Activated CD8-positive, alpha-beta memory T cell treated with anti-CD3 and anti-CD28 coated beads for 36 hours (primary cell): ENCODE measurements at regions not wholly inside any gene's neighbourhood (a gene's known extent, or its start where the extent isn't known, plus 50 kb on each side); places are given as distances from the start of the nearest gene placed in this dataset.

Experiments
- CTCF ChIA-PET: fragments of 350-600 bp; sonication (Branson Sonifier 250); formaldehyde crosslinking; loops from one replicate; lab custom pipeline; 2021; ENCODE audit warnings: antibody characterized with exemption; lab: Charles Lee
- POLR2A ChIA-PET: fragments of 350-600 bp; sonication (Branson Sonifier 250); formaldehyde crosslinking; loops from one replicate; lab custom pipeline; 2021; ENCODE audit warnings: antibody characterized with exemption; lab: Charles Lee

DNA sequence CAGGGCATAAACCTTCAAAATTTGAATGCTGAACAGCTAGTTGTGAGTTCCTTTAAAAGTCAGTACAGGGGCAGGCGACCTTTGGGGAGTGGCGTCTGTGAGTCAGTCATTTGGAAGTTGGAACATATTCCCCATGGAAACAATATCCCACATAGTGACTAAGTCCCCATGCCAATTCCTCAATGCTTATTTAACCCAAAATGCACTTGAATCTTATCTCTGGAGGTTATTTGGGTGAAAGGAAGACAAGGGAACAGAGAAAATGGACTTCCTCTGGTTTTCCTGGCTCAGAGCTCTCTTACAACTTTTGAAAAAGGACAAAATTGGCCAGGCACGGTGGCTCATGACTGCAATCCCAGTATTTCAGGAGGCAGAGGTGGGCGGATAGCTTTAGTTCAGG, 479.2 kb upstream of the NBEA start:
- ChIA-PET POLR2A (no interaction called here), CTCF (no interaction called here)

DNA sequence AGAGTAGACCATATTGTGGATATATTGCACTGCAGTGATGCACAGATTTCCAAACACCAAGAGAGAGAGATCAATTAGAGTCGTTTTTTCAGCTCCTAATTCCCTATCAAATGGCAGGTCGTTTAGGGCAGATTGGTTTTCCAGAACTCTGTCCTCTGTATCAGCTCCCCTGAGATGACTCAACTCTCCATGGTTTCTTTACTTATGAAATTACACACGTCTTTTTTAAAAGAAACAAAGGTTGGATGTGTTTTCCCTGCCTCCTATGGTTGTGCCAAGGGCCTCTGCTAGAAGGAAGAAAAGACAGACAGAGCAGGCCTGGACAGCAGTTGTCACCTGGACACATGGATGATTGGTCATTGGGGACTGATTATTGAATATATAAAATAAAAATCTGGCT, 478.1 kb upstream of the NBEA start:
- ChIA-PET POLR2A (no interaction called here), CTCF (no interaction called here)

GRCh38 chr13:34465423-34465922, 476.6 kb upstream of the NBEA start:
- POLR2A ChIA-PET: no interaction called here

GRCh38 chr13:34466301-34466700, 475.8 kb upstream of the NBEA start:
- POLR2A ChIA-PET: no interaction called here
- CTCF ChIA-PET: no interaction called here

More at GRCh38 chr13:34465423-34465922, 476.6 kb upstream of the NBEA start:
- CTCF ChIA-PET: no interaction called here

DNA sequence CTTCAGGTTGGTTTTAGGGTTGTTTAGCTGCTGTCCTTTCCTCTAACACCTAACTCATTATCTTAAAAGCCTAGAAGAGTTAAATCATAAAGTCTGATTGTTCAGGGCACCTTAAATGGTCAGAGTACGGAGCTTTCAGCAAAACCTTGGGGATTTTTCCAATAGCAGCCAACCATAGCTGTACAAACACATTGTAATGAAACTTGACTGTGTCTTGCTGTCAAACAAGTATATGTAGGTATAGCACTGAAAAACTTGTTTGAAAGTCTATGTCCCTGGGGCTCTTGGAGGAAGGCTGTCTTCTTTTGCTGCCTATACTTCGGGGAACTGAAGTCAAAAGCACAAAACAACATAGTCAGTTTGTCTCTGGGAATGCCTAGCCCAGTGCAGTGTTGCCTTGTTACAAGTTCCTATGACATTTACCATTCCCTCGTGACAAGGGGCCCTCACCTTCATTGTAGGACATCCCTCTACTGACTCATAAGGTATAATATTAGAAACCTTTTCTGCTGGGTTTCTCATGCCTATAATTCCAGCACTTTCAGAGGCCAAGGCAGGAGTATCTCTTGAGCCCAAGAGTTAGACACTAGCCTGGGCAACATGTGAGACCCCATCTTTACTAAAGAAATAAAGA, 474.5 kb upstream of the NBEA start:
- ChIA-PET CTCF (no interaction called here), POLR2A (no interaction called here)

DNA sequence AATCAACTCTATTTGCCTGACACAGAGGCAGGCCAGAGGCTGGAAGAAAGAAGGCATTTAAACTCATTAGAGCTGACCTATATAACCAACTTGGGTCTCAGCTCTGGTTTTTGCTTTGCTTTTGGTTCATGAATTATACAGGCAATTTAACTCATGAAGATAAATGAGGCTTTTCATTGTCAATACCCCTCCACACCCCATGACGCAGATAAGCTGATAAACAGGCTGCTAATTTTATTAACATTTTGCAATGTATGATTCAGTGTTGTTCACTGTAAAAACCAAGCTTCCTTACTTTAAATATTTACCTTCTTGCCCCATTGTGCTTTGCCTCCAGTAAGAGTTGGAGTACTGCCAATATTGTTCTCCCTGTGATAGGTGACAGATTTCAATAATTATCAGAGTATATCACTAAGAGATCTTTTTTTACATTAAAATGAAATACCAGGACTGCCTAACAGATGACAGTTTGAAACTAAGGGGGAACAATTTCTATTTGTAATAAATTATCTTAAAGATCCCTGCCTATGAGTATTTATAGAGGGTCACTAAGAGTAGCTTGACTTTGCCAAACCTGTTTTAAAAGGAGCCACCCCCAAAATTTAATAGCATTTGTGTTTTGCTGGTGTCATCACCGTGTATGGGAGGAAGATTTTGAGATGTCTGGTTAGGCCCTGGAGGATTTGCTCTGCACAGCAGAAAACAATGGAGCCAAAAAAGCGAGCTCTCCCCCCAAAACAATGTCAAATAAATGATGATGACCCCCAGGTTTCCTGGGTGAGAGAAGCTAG, 472.7 kb upstream of the NBEA start:
- ChIA-PET CTCF (no interaction called here), POLR2A (no interaction called here)

DNA sequence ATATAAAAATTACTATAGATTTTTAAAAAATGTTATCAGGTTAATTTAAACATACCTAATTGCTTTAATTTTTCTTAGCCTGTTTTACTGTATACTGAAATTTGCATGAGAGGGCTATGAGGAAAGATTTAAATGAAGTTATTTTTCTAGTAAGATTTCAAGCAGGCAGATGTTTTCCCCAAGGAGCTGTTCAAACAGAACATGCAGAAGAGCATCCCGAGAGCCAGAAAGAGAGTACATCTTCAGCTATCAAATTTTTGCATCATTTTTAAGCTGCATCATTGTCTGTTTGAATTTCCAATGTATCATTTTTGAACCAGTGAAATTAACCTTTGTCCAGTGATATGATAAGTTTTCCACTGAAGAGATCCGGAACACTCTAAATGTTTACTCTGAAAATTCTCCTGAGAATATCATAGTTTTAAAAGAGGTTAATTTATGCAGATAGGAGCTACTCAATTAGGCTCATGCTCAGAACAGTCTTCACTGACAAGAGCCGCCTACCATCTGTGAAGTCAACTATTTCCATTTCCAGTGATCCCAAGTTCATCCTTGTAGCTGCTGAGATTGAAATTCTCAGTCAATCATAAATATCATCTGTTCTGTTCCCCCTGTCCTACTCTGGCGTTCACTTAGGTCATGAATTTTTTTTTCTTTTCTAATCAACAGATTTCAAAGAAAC, 467.7 kb upstream of the NBEA start:
- ChIA-PET CTCF (no interaction called here), POLR2A (no interaction called here)

GRCh38 chr13:34478376-34478775, 463.7 kb upstream of the NBEA start:
- ChIA-PET POLR2A (no interaction called here), CTCF (no interaction called here)

- CTCF ChIA-PET: no interaction called here
Measured at GRCh38 chr13:34502011-34502410, 440.1 kb upstream of the NBEA start.

DNA sequence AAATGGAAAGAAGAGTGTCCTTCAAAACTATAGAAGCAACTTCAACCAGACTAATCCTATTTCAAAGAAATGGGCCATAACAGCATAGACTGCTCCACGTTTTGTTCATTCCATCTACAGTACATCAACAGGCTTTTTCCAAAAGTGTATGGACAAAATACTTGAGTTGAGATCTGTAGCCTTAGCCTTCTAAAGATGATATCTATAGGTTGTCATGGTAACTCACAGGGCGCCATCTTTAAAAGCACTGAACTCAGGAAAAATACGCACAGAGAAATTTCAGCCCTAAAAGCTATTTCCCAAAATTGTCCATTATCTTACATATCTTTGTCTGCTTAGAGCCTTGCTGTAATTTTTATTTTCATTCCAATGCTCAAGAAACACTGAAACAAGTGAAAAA, 439.4 kb upstream of the NBEA start:
- ChIA-PET CTCF (no interaction called here), POLR2A (no interaction called here)

More at GRCh38 chr13:34502011-34502410, 440.1 kb upstream of the NBEA start:
- POLR2A ChIA-PET: no interaction called here

DNA sequence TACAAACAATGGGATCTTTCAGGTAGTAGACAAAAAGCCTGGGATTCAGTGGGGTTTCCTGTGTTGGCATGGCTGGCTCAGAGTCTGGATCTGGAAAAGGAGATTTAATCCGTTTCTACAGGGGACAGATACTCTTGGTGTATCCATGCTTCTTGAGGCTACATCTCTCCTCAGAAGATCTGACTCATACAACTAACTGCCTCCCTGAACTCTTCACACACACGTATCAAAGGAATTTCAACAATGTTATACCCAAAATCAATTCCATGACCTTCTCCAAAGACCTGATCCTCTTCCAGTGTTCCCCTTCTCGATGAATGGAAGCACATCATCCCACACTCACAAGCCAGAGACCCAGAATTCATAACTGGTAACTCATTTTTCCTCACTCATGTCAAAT, 435.3 kb upstream of the NBEA start:
- CTCF ChIA-PET: no interaction called here
- POLR2A ChIA-PET: no interaction called here

- ChIA-PET CTCF (no interaction called here), POLR2A (no interaction called here)
Measured at GRCh38 chr13:34507630-34508029, 434.4 kb upstream of the NBEA start.

DNA sequence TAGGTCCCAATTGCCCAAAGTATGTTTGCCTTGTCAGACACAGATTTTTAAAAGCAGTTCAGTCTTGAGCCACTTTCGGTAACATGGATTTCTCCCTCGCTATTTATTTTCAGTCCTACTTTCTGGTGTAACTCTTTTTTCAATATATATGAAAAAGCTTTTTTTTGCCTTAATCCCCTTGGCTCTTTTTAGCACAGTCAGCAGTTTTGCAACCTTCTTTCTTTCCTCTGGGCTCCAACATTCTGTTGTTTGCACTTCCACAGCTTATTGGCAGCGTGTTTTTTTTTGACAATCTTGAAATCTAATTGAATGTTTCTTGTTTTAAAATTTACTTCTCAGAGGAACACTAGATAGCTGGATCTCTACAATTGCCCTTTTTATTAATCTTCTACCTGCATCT, 429.3 kb upstream of the NBEA start:
- ChIA-PET POLR2A (no interaction called here), CTCF (no interaction called here)

DNA sequence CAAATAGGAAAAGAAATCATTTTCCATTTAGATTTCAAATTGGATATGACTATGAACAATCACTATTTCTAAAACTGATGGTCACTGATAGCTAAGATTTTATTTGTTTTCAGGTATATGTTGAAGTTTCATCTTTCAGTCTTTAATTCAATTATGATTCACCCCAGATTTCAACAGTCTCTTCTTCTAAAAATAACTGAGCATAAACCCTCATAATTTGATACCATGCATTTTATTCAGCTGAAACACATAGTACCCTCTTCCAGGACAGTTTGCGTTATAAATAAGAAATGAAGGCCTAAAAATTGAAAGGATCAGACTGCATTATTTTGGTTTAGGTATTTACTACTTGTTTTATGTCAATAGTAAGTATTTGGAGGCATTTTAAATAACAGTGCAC, 428.5 kb upstream of the NBEA start:
- ChIA-PET CTCF (no interaction called here), POLR2A (no interaction called here)

DNA sequence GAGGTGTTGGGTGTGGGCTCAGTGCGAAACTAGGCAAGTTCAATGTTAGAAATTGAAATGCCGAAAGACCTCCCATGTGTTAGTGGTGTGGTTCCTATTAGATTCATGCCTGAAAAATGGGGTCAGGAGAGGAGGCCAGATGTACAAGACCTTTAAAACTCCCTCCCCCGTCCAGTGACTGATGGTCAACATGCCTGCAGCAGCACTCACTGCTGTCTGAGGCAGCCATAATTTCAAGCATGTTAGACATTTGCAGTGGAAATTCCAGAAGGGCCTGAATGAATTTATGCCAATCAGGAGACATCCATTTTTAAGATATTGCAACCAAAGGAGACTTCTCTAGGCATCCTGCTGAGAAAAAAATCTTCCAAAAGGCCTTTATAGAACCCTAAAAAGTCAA, 426.9 kb upstream of the NBEA start:
- POLR2A ChIA-PET: no interaction called here
- CTCF ChIA-PET: no interaction called here

GRCh38 chr13:34521171-34521570, 420.9 kb upstream of the NBEA start:
- ChIA-PET POLR2A (no interaction called here), CTCF (no interaction called here)

DNA sequence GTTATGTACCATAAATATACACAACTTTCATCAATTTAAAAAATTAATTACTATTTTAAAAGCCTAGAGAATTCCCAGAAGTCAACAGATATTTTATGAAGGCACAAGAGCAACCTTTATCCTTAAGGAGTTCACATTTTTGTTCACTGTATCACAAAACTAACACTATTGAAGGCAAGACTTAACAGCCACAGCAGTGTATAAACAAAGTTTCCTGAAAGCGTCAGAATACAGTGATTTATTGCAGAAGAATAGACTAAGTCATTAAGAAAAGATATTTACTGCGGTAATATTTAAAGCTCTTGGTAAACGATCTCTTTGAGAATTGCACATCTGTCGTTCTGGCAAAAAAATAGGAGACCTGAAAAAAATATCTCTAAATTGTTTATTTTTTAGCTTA, 419.3 kb upstream of the NBEA start:
- CTCF ChIA-PET: no interaction called here

GRCh38 chr13:34523406-34523805, 418.7 kb upstream of the NBEA start:
- ChIA-PET CTCF (no interaction called here), POLR2A (no interaction called here)

More for the DNA sequence above, 419.3 kb upstream of the NBEA start:
- POLR2A ChIA-PET: no interaction called here

DNA sequence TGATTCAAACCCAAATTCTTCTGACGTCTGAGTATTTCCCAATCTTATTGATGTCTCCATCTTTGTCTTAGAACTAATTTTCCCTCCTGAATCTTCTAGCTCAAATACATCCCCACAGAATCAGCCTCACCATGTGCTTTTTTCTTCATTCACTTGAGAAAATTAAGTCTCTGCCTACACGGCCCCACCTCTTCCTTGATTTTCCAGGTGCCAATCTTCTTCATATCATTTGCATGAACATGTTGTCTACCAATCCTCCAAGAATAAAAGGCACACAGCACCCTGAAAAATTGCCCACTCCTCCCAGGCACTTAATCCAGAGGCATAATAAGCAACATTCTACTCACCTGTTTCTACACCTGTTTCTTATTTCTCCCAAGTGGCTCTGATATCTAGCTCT, 408.1 kb upstream of the NBEA start:
- POLR2A ChIA-PET: no interaction called here
- CTCF ChIA-PET: no interaction called here

DNA sequence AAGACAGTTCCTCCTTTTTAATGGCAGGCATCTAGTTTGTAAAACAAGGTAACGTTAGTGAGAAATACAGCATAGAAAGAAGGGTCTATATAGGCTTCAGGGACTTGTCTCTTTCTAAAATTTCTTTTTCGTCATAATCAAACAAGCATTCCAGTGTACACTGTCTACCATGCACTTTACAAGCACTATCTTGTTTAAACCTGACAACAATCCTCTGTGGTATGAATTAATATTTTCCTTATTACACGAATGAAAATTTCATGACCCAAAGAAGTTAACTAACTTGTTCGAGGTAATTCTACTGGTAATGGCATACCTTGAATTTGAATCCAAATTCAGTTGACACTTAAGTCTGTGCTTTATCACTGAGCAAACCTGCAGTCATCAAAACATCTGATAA, 399.7 kb upstream of the NBEA start:
- CTCF ChIA-PET: no interaction called here
- POLR2A ChIA-PET: no interaction called here

DNA sequence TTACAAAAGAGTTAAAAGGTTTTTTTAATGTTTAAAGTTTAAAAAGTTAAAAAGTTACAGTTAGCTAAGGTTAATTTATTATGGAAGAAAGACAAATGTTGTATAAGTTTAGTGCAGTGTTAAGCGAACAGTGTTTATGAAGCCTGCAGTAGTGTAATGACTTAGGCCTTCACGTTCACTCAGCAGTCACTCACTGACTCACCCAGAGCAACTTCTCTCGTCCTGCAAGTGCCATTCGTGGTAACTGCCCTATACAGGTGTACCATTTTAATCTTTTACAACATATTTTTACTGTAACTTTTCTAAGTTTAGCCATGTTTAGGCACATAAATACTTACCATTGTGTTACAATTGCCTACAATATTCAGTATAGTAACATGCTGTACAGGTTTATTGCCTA, 398.2 kb upstream of the NBEA start:
- ChIA-PET CTCF (no interaction called here), POLR2A (no interaction called here)
